ENCODE measurements at regions not wholly inside any gene's neighbourhood (a gene's known extent, or its start where the extent isn't known, plus 50 kb on each side); places are given as distances from the start of the nearest gene placed in this dataset.

GRCh38 chr11:72525466-72525865, 91.1 kb upstream of the CLPB start:
- H3K4me3 Mint-ChIP-seq = no peak overlapping the region
- Histone ChIP-seq H3K27me3 (ENCODE audit: control insufficient read depth, insufficient read depth, low read length, poor library complexity, severe bottlenecking) (peaks cover 71% of the 10 kb centered on the region), H3K36me3 (ENCODE audit: control insufficient read depth, insufficient read depth, low read length) (no peaks in the 10 kb centered on the region), H3K27ac (ENCODE audit: low read depth, low read length) (no peak overlapping the region), H3K9ac (ENCODE audit: extremely low read depth, low read length, poor library complexity, severe bottlenecking) (no peak overlapping the region), H3K4me1 (ENCODE audit: control insufficient read depth, insufficient read depth, low read length) (no peaks in the 10 kb centered on the region), H3K4me3 (ENCODE audit: low read length) (no peak overlapping the region), H3K9me3 (ENCODE audit: control insufficient read depth, low read length) (no peaks in the 10 kb centered on the region)
- TF ChIP-seq, protein P1, sequence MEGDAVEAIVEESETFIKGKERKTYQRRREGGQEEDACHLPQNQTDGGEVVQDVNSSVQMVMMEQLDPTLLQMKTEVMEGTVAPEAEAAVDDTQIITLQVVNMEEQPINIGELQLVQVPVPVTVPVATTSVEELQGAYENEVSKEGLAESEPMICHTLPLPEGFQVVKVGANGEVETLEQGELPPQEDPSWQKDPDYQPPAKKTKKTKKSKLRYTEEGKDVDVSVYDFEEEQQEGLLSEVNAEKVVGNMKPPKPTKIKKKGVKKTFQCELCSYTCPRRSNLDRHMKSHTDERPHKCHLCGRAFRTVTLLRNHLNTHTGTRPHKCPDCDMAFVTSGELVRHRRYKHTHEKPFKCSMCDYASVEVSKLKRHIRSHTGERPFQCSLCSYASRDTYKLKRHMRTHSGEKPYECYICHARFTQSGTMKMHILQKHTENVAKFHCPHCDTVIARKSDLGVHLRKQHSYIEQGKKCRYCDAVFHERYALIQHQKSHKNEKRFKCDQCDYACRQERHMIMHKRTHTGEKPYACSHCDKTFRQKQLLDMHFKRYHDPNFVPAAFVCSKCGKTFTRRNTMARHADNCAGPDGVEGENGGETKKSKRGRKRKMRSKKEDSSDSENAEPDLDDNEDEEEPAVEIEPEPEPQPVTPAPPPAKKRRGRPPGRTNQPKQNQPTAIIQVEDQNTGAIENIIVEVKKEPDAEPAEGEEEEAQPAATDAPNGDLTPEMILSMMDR (conservative IDR thresholded peaks at IDR 0.05) = no peak
- H3K36me3 Mint-ChIP-seq (ENCODE audit: low read depth) = no peaks in the 10 kb centered on the region
- no peaks in the 10 kb centered on the region for H3K9me3 Mint-ChIP-seq
- DNase-seq = peak; percentile 79
- no peak overlapping the region for H3K27ac Mint-ChIP-seq
- H3K4me1 Mint-ChIP-seq = peaks cover 25% of the 10 kb centered on the region
- 65% methylated on average over 3 of the region's 3 CpGs; no CpG with 5 or more reads in 1 of the 2 experiments for WGBS, 2 experiments (ENCODE audit: insufficient coverage in 1 of 2, insufficient read length in 1 of 2)
- peaks cover 58% of the 10 kb centered on the region for H3K27me3 Mint-ChIP-seq (ENCODE audit: insufficient read depth)

DNA sequence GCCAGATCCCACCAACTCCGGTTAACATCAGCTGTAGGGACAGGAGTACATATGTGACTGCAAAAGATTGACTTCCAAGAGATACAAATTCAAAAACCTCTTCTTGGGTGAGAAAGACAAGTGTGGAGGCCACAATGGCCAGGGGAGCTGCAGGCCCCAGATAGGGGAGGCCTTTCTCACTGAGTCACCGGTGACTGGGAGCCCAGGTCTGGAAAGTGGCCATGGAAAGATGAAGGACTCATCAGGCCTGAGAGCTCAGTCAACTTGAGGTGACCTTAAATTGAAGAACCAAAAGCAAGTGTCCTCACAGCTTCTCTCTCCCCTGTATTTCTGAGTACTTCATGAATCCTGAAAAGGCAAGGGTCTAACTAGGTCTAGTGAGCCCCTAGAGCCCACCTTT, 90.4 kb upstream of the CLPB start:
- Mint-ChIP-seq H3K4me1 (peaks cover 31% of the 10 kb centered on the region), H3K36me3 (ENCODE audit: low read depth) (no peaks in the 10 kb centered on the region), H3K4me3 (no peak overlapping the region)

GRCh38 chr11:72523991-72524390, 89.7 kb upstream of the CLPB start:
- Mint-ChIP-seq H3K9me3 (no peaks in the 10 kb centered on the region), H3K36me3 (ENCODE audit: low read depth) (no peaks in the 10 kb centered on the region), H3K4me1 (peaks cover 36% of the 10 kb centered on the region), H3K4me3 (no peak overlapping the region), H3K27ac (no peak overlapping the region), H3K27me3 (ENCODE audit: insufficient read depth) (peaks cover 44% of the 10 kb centered on the region)
- Histone ChIP-seq H3K4me1 (ENCODE audit: control insufficient read depth, insufficient read depth, low read length) (no peaks in the 10 kb centered on the region), H3K27me3 (ENCODE audit: control insufficient read depth, insufficient read depth, low read length, poor library complexity, severe bottlenecking) (peaks cover 56% of the 10 kb centered on the region), H3K36me3 (ENCODE audit: control insufficient read depth, insufficient read depth, low read length) (no peaks in the 10 kb centered on the region), H3K27ac (ENCODE audit: low read depth, low read length) (no peak overlapping the region), H3K4me3 (ENCODE audit: low read length) (no peak overlapping the region), H3K9ac (ENCODE audit: extremely low read depth, low read length, poor library complexity, severe bottlenecking) (no peak overlapping the region), H3K9me3 (ENCODE audit: control insufficient read depth, low read length) (no peaks in the 10 kb centered on the region)
- DNase-seq = no peak
- WGBS, 2 experiments (ENCODE audit: insufficient coverage in 1 of 2, insufficient read length in 1 of 2) = 94 to 97% methylated on average over 2 of the region's 2 CpGs
- TF ChIP-seq, protein P1 (conservative IDR thresholded peaks at IDR 0.05) = no peak

More for the DNA sequence above, 90.4 kb upstream of the CLPB start:
- Histone ChIP-seq H3K27me3 (ENCODE audit: control insufficient read depth, insufficient read depth, low read length, poor library complexity, severe bottlenecking) (peaks cover 64% of the 10 kb centered on the region), H3K9me3 (ENCODE audit: control insufficient read depth, low read length) (no peaks in the 10 kb centered on the region), H3K36me3 (ENCODE audit: control insufficient read depth, insufficient read depth, low read length) (no peaks in the 10 kb centered on the region), H3K4me3 (ENCODE audit: low read length) (no peak overlapping the region), H3K27ac (ENCODE audit: low read depth, low read length) (no peak overlapping the region), H3K4me1 (ENCODE audit: control insufficient read depth, insufficient read depth, low read length) (no peaks in the 10 kb centered on the region), H3K9ac (ENCODE audit: extremely low read depth, low read length, poor library complexity, severe bottlenecking) (no peak overlapping the region)
- Mint-ChIP-seq H3K9me3 (no peaks in the 10 kb centered on the region), H3K27me3 (ENCODE audit: insufficient read depth) (peaks cover 51% of the 10 kb centered on the region), H3K27ac (no peak overlapping the region)
- TF ChIP-seq, protein P1 (conservative IDR thresholded peaks at IDR 0.05) = no peak
- DNase-seq = no peak
- 87% methylated on average over 2 of the region's 2 CpGs; no CpG with 5 or more reads in 1 of the 2 experiments for WGBS, 2 experiments (ENCODE audit: insufficient coverage in 1 of 2, insufficient read length in 1 of 2)
